Activated CD4-positive, alpha-beta T cell treated with anti-CD3 and anti-CD28 coated beads for 48 hours (primary cell): ENCODE measurements at regions not wholly inside any gene's neighbourhood (a gene's known extent, or its start where the extent isn't known, plus 50 kb on each side); places are given as distances from the start of the nearest gene placed in this dataset.
A peak's percentile ranks its signal among the peaks of the same experiment; 100 is the strongest.

Experiments
- DNase-seq: peaks from one replicate; pipeline ENCODE4 v3.0.0-alpha.2; 2020

DNA sequence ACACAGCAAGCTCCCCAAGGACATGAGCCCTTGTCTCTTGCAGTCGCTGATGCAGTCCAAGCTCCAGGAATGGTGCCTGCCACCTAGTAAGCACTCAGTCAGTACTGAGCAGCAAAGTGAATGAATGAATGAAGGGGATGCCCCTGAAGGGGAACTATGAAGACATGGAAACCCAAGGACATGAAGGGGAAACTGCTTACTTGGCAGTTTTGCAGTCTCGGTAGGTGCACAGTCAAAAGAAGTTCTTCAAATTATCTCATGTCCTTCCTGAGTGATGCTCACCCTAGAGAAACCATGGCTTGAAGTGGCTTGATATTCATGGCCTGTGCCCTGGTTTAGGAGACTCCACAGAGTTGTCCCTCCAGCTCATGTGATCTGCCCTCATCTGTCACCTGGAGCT is 102.1 kb upstream of the DLX2 start:
- DNase-seq = no peak

DNA sequence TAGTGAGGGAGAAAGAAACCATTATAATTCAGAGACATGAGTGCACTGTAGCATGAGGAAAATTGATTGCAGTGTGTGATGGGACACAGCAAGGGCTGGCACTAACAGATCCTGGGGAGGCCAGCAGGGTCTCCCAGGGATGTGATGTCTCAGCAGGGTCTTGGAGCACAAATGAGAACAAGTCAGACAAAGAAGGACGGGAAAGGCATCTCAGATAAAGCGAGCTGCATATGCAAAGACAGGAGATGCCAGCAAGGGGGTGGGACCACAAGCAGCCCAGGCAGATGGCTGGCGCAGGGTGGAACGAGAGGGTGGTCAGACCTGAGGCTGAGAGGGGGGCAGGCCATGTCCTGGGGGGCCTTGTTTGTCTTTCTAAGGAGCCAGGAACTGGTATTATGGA is 102.6 kb upstream of the DLX2 start:
- no peak for DNase-seq

DNA sequence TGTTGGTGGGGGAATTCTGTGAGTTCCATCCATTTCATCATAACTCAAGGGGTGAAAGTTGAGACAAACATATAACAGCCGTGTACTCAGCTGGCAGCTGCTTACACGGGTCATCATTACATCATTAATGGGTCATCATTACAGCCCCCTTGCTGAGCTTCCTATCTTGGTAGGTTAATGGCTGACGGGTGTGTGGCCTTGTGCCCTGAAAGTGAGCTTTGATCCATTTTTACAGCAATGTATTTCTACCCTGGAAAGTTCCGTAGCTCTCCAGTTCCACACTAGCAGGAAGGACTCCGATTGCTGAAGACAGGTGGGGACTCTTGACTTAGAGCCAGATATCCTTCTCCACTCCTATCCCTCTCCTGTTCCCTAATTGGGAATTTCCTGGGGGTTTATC is 105.2 kb upstream of the DLX2 start:
- DNase-seq = no peak

- DNase-seq = no peak
Measured at GRCh38 chr2:172208791-172209325, 106.2 kb upstream of the DLX2 start.

- no peak for DNase-seq
Measured at GRCh38 chr2:172210599-172210998, 107.9 kb upstream of the DLX2 start.

DNA sequence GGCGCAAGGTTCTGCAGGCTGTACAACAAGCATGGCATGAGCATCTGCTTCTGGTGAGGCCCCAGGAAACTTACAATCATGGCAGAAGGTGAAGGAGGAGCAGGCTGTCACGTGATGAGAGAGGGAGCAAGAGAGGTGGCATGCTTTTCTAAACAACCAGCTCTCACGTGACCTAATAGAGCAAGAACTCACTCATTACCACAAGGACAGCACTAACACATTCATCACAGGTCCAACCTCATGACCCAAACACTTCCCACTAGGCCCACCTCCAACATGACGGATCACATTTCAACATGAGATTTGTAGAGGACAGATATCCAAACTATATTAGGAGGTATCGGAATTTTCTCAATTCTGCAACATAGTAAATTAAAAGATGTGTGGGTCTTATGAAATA is 108.8 kb upstream of the DLX2 start:
- DNase-seq = no peak

- no peak for DNase-seq
Measured at GRCh38 chr2:172213116-172213860, 110.6 kb upstream of the DLX2 start.

- DNase-seq = no peak
Measured at GRCh38 chr2:172214252-172214651, 111.6 kb upstream of the DLX2 start.

DNA sequence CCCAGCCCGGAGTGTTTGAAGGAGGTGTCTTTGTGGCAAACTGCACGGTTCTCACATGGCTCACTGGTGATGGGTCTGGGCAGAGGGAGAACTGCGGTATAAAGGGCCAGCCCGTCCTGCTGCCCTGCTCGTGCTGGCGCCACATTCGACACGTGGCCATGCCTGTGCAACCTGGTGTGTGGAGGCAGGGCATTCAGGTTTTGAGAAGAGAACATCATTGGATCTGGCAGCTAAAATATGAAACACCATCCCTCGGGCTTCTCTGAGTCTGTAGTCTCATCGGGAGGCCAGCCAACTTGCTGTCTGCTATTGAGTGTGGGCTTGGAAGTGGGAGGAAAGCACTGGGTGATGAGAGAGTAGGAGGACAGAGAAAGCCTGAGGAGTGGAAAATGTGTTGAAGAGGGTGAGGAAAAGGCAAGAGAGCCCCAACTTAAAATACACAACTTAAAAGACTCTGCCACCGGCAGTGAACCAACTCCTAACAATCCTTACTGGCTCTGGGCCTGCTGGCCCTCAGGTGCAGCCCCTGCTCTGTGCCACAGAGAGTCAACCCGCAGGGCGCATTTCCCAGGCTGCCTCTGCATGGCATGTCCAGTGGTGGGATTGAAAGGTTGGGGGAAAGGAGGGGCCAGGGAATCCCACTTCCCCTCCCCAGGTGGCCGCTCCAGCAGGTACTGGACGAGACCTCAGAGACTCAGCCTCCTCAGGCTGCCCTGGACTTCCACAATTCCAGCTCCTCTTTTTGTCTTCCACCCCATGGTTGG is 112.7 kb upstream of the DLX2 start:
- no peak for DNase-seq

GRCh38 chr2:172215936-172216335 is 113.2 kb upstream of the DLX2 start:
- no peak for DNase-seq

- no peak for DNase-seq
Measured at GRCh38 chr2:172216477-172216876, 113.8 kb upstream of the DLX2 start.

- no peak for DNase-seq
Measured at GRCh38 chr2:172219201-172219600, 116.5 kb upstream of the DLX2 start.

DNA sequence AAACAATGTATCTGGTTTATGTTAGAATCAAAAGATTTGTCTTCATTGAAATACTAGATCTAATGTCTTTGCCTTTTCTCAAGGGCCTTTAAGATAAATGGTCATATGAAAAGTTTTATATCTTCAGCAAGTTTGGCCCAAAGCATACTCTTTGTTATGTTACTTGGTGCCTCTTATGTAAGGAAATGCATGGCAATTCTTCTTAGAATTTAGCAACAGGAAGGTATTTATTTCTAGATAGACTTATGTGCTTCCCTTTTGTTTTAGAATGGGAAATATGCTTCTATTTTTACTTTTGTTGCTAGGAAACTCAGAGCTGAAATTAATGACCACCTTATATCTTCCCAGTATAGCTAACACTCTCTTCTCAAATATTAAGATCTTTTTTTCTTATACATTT is 117.4 kb upstream of the DLX2 start:
- no peak for DNase-seq

- DNase-seq = no peak
Measured at GRCh38 chr2:172223601-172224054, 120.9 kb upstream of the DLX2 start.

GRCh38 chr2:172225786-172226185 is 123.1 kb upstream of the DLX2 start:
- DNase-seq = no peak

DNA sequence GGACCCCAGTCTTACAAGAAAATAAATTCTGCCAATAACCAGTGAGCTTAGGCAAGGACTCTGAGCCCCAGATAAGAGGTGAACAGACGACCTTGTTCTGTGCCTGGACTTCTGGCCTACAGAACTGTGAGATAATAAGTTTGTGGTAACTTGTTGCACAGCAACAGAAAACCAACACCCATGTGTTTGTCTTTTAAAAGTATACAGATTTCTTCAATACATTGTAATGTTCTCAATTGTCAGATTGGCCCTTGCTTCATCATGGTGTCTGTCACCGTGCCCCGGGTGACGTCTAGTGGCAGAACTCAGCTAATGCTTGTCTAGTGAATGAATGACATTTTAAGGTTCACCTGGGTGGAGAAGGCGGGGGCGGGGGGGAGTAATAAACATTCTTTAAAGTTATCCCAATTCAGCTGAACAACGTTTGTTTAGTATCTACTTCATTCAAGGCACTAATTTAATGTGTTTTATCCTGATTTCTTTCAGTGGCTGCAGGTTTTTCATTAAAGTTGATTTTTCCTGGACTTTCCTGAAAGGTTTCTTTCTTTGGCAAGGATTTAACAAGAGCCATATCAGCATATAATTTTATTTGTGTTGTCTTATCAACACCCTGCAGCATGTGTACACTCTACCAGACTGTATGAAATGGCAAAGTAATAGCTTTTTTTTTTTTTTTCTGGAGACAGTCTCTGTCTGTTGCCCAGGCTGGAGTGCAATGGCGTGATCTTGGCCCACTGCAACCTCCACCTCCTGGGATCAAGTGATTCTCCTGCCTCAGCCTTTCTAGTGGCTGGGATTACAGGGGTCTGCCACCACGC is 123.8 kb upstream of the DLX2 start:
- peak; percentile 31 for DNase-seq

GRCh38 chr2:172227719-172228118 is 125.0 kb upstream of the DLX2 start:
- DNase-seq = no peak

DNA sequence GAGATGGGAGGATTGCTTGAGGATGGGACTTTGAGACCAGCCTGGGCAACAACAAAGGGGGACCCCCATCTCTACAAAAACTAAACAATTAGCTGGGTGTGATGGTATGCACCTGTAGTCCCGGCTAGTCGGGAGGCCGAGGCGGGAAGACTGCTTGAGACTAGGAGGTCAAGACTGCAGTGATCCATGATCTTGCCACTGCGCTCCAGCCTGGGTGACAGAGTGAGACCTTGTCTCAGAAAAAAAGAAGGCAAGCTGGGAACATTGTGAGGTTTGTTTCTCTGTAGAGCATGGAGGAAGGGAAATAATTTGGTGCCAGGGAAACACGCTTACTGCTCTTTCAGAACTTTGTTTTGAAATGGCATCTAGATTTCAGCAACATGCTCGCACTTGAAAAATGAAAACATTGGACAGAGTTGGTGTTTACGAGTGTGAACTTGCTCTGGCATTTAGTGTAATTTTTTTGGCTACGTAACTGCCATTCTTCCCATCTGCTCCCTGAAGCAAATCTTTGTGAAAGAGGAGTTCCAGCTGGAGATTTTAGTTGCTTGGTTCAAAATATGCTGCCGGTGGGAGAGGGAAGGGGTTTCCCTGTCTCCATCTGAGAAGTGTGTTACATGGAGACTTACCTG is 125.6 kb upstream of the DLX2 start:
- DNase-seq = no peak

- DNase-seq = no peak
Measured at GRCh38 chr2:172229125-172229524, 126.4 kb upstream of the DLX2 start.

DNA sequence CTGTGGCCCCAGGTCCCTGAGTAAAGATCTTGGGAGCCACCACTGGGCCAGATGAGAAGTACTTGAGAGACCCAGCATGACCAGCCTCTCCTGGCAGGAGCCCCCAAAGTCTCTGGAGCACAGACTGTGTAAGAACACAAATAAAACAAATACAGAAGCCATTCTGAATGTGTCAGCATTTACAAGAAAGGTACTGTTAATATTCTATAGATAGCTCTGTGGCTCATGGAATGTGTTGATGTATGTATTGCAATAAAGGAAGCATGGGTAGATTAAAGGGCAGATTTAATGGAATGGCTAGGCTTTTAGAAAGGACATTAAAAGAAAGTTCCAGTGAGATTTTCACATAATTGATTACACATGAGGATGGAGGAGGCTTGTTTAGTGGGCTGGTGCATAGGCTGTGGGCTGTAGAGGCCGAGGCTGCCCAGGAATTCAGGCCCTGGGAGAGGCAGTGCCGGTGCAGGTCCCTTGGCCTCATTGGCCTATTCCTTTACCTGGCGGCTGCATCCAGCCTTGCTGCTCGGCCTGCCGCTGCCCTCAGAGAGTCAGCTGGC is 127.7 kb upstream of the DLX2 start:
- no peak for DNase-seq

- DNase-seq = no peak
Measured at GRCh38 chr2:172230889-172231401, 128.2 kb upstream of the DLX2 start.

DNA sequence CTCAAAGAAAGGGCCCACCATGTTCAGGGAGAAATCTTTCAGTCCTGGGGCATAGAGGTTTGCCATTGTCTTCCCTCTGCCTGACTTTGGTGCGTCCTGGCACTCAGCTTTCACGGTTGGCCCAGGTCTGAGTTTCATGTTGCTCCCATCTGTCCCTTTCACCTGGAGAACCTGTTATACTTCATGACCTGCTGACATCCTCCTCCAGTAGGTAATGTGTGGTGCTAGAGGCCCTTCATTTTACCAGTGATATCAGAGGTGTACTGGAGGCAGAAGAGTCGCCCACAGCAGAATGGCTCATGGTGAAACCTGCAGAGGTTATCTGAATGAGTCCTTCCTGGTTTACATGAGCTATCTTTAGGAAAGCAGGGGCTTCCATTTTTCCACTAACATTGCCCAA is 128.8 kb upstream of the DLX2 start:
- no peak for DNase-seq
